CD14-positive monocyte (primary cell): ENCODE measurements at regions not wholly inside any gene's neighbourhood (a gene's known extent, or its start where the extent isn't known, plus 50 kb on each side); places are given as distances from the start of the nearest gene placed in this dataset.

Experiments used
- DNase-seq, 3 donors: peaks; one replicate each; pipeline ENCODE4 v3.0.0-alpha.2; 2011 to 2022
- H2AFZ ChIP-seq: 2 replicates; pipeline ENCODE4 v1.6.0; 2012; ENCODE audit warnings: mild to moderate bottlenecking, low read depth, low read length, inconsistent platforms; ENCODE audit not compliant: insufficient read depth, poor library complexity, severe bottlenecking
- H3K27ac ChIP-seq, 2 donors: 1 replicate in 1 of 2; 2 replicates in 1 of 2; pipeline ENCODE4 v1.5.1; 2012 to 2013; ENCODE audit warnings: low read length in 2 of 2, control low read depth in 1 of 2, inconsistent platforms in 1 of 2, low read depth in 1 of 2, mild to moderate bottlenecking in 1 of 2
- H3K27me3 ChIP-seq, 2 donors: one replicate each; pipeline versions ENCODE4 v1.6.0 to v1.6.1; 2011 to 2013; ENCODE audit warnings: low read length in 2 of 2; ENCODE audit not compliant: control insufficient read depth in 2 of 2, insufficient read depth in 2 of 2
- H3K36me3 ChIP-seq, 2 donors: replicated peaks in 1 of 2; 1 replicate in 1 of 2; 2 replicates in 1 of 2; pipeline versions ENCODE4 v1.5.1 to v1.6.1; 2012 to 2013; ENCODE audit warnings: low read length in 2 of 2, control low read depth in 1 of 2, inconsistent platforms in 1 of 2, mild to moderate bottlenecking in 1 of 2; ENCODE audit not compliant: insufficient read depth in 2 of 2, control insufficient read depth in 1 of 2
- H3K4me1 ChIP-seq, 2 donors: 1 replicate in 1 of 2; 2 replicates in 1 of 2; pipeline versions ENCODE4 v1.5.1 to v1.6.1; 2012 to 2013; ENCODE audit warnings: low read length in 2 of 2, control low read depth in 1 of 2, inconsistent platforms in 1 of 2, mild to moderate bottlenecking in 1 of 2, moderate library complexity in 1 of 2; ENCODE audit not compliant: insufficient read depth in 2 of 2, control insufficient read depth in 1 of 2
- H3K4me2 ChIP-seq: replicated peaks from 2 replicates; pipeline ENCODE3; 2012; ENCODE audit warnings: low read length, moderate library complexity, mild to moderate bottlenecking; ENCODE audit not compliant: poor library complexity, severe bottlenecking; ENCODE audit errors: extremely low read depth
- H3K4me3 ChIP-seq, 3 experiments: fragments of 200-600 bp in 1 of 3; sonication (generic) in 1 of 3; replicated peaks in 1 of 3; 1 replicate in 2 of 3; 2 replicates in 1 of 3; pipeline ENCODE4 v1.5.1; 2011 to 2013; ENCODE audit warnings: low read length in 3 of 3, mild to moderate bottlenecking in 3 of 3, control low read depth in 2 of 3, low read depth in 2 of 3, inconsistent platforms in 1 of 3, moderate library complexity in 1 of 3
- H3K79me2 ChIP-seq: 2 replicates; pipeline ENCODE4 v1.6.0; 2012; ENCODE audit warnings: mild to moderate bottlenecking, control low read depth, inconsistent platforms, low read length, moderate library complexity; ENCODE audit not compliant: insufficient read depth
- H3K9ac ChIP-seq: 2 replicates; pipeline ENCODE4 v1.6.0; 2017; ENCODE audit warnings: low read length, mild to moderate bottlenecking; ENCODE audit not compliant: insufficient read depth, poor library complexity, severe bottlenecking
- H3K9me3 ChIP-seq, 2 donors: replicated peaks in 1 of 2; 1 replicate in 1 of 2; 2 replicates in 1 of 2; pipeline versions ENCODE4 v1.5.1 to v1.6.1; 2012 to 2013; ENCODE audit warnings: low read length in 2 of 2, control low read depth in 1 of 2; ENCODE audit not compliant: control insufficient read depth in 1 of 2, insufficient read depth in 1 of 2
- H4K20me1 ChIP-seq: 2 replicates; pipeline ENCODE4 v1.6.0; 2012; ENCODE audit warnings: mild to moderate bottlenecking, low read length, control low read depth, moderate library complexity; ENCODE audit not compliant: insufficient read depth
- H3K27ac Mint-ChIP-seq, 7 donors: one replicate each; pipeline ENCODE4 v1.8.0; 2020; ENCODE audit warnings: mild to moderate bottlenecking in 7 of 7, mixed read lengths in 7 of 7, moderate library complexity in 6 of 7, inconsistent platforms in 2 of 7
- H3K27me3 Mint-ChIP-seq, 3 donors: one replicate each; pipeline ENCODE4 v1.8.0; 2021 to 2022; ENCODE audit warnings: low read depth in 3 of 3, mild to moderate bottlenecking in 3 of 3, mixed read lengths in 3 of 3, moderate library complexity in 3 of 3, inconsistent platforms in 1 of 3
- H3K36me3 Mint-ChIP-seq, 2 donors: one replicate each; pipeline ENCODE4 v1.8.0; 2020; ENCODE audit warnings: mixed read lengths in 2 of 2, inconsistent platforms in 1 of 2, mild to moderate bottlenecking in 1 of 2
- H3K4me1 Mint-ChIP-seq: one replicate; pipeline ENCODE4 v1.8.0; 2020; ENCODE audit warnings: mild to moderate bottlenecking, mixed read lengths
- H3K4me3 Mint-ChIP-seq, 2 donors: one replicate each; pipeline ENCODE4 v1.8.0; 2020; ENCODE audit warnings: mild to moderate bottlenecking in 2 of 2, mixed read lengths in 2 of 2, moderate library complexity in 1 of 2
- H3K9me3 Mint-ChIP-seq, 7 donors: one replicate each; pipeline ENCODE4 v1.8.0; 2020 to 2022; ENCODE audit warnings: mixed read lengths in 7 of 7, mild to moderate bottlenecking in 6 of 7, moderate library complexity in 6 of 7, inconsistent platforms in 2 of 7
- WGBS: methylation state at CpG from one replicate; pipeline ENCODE4 v1.1.5; 2013; ENCODE audit warnings: missing lambda C conversion rate; ENCODE audit not compliant: insufficient coverage; 5-methylcytosine and 5-hydroxymethylcytosine counted together
- intact Hi-C, 2 donors: fragments of 100-400 bp; cut with micrococcal nuclease; formaldehyde crosslinking; loops; one replicate each; pipeline versions ENCODE4 v1.15.0 to v1.15.1; 2023
- TF ChIP-seq, protein P1 (sequence below): fragments of 200-600 bp; IDR thresholded peaks from one replicate; pipeline ENCODE4 v1.8.0; 2022; ENCODE audit warnings: antibody characterized with exemption, mild to moderate bottlenecking

- peaks cover 4 to 7% (median 5%) of the 10 kb centered on the region in 3 donors for H3K27me3 Mint-ChIP-seq
- Histone ChIP-seq H4K20me1 (no peaks in the 10 kb centered on the region), H3K4me3 (no peak overlapping the region), H3K79me2 (no peaks in the 10 kb centered on the region), H3K36me3 (no peaks in the 10 kb centered on the region), H3K4me2 (no peak overlapping the region), H3K27me3 (no peaks in the 10 kb centered on the region), H2AFZ (no peak overlapping the region), H3K9me3 (no peaks in the 10 kb centered on the region), H3K9ac (no peak overlapping the region), H3K27ac (no peak overlapping the region), H3K4me1 (no peaks in the 10 kb centered on the region)
- 76% methylated on average over 2 of the region's 6 CpGs for WGBS
- DNase-seq = no peak
- H3K36me3 Mint-ChIP-seq = no peaks in the 10 kb centered on the region
- H3K4me1 Mint-ChIP-seq = no peaks in the 10 kb centered on the region
- peaks cover 0 to 2% (median 0%) of the 10 kb centered on the region in 7 donors for H3K9me3 Mint-ChIP-seq
- H3K27ac Mint-ChIP-seq = no peak overlapping the region
- TF ChIP-seq, protein P1, sequence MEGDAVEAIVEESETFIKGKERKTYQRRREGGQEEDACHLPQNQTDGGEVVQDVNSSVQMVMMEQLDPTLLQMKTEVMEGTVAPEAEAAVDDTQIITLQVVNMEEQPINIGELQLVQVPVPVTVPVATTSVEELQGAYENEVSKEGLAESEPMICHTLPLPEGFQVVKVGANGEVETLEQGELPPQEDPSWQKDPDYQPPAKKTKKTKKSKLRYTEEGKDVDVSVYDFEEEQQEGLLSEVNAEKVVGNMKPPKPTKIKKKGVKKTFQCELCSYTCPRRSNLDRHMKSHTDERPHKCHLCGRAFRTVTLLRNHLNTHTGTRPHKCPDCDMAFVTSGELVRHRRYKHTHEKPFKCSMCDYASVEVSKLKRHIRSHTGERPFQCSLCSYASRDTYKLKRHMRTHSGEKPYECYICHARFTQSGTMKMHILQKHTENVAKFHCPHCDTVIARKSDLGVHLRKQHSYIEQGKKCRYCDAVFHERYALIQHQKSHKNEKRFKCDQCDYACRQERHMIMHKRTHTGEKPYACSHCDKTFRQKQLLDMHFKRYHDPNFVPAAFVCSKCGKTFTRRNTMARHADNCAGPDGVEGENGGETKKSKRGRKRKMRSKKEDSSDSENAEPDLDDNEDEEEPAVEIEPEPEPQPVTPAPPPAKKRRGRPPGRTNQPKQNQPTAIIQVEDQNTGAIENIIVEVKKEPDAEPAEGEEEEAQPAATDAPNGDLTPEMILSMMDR = no peak
- no peak overlapping the region for H3K4me3 Mint-ChIP-seq
- intact Hi-C loops = no loop called here
Observed at GRCh38 chr1:181987334-181987895, 74.1 kb downstream of the ZNF648 start.

DNA sequence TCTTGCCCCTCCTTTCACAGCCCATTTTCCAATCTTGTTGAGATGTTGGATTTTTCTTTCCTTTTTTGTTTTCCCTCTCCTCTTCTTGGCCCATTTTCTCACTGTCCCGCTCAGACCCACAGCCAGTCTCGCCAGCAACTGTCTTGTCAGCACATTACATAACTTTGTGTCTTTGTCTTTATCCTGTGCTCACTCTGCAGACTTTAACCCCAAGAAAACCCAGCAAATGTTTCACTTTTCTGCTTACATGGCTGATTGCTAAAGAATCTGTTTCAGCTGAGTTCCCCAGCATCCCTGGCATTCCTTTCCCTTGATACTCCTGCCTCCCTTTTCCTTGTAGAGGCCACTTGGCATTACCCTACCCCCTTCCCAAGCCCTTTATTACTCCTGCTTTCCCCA is 74.6 kb downstream of the ZNF648 start:
- Mint-ChIP-seq H3K4me1 (no peaks in the 10 kb centered on the region), H3K4me3 (no peak overlapping the region), H3K27me3 (peaks cover 4 to 7% (median 5%) of the 10 kb centered on the region in 3 donors), H3K9me3 (peaks cover 0 to 2% (median 0%) of the 10 kb centered on the region in 7 donors), H3K27ac (no peak overlapping the region), H3K36me3 (no peaks in the 10 kb centered on the region)
- TF ChIP-seq, protein P1 = no peak
- intact Hi-C loops = no loop called here
- H3K27ac ChIP-seq = no peak overlapping the region
- H3K4me3 ChIP-seq = no peak overlapping the region
- no peak overlapping the region for H3K9ac ChIP-seq
- no peak overlapping the region for H3K4me2 ChIP-seq
- H3K9me3 ChIP-seq = no peaks in the 10 kb centered on the region
- H3K27me3 ChIP-seq = no peaks in the 10 kb centered on the region
- H3K79me2 ChIP-seq = no peaks in the 10 kb centered on the region
- WGBS = 100% methylated on average over 2 of the region's 2 CpGs
- H2AFZ ChIP-seq = no peak overlapping the region
- H3K36me3 ChIP-seq = no peaks in the 10 kb centered on the region
- no peaks in the 10 kb centered on the region for H4K20me1 ChIP-seq
- no peaks in the 10 kb centered on the region for H3K4me1 ChIP-seq
- DNase-seq = no peak
